Hematopoietic multipotent progenitor cell (in vitro differentiated cells): ENCODE measurements at regions not wholly inside any gene's neighbourhood (a gene's known extent, or its start where the extent isn't known, plus 50 kb on each side); places are given as distances from the start of the nearest gene placed in this dataset.

Source experiments
- DNase-seq, 3 donors: peaks; one replicate each; pipeline ENCODE4 v3.0.0-alpha.2; 2011 to 2015; ENCODE audit warnings: low read depth in 2 of 3, low spot score in 2 of 3

DNA sequence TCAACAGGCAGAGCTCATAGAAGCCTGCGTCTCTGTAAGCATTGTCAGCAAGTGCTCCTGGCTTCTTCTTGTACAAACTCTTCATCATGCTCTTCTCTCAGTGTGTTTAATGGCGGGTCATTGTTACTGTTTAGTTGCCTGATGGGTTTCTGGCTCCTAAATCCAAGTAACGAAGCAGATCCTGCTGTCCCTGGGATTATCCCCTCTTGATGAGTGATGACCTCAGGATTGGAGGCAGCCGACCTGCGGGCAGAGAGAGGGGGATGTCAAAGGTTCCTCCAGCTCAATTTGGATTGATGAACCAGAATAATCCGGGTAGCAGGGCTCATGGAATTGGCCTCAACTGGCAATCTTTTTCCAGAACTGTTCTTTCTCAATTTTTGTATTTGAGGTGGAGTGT is 66.1 kb upstream of the BARHL2 start:
- no peak for DNase-seq

- no peak for DNase-seq
Observed at GRCh38 chr1:90782046-90782445, 64.9 kb upstream of the BARHL2 start.

DNA sequence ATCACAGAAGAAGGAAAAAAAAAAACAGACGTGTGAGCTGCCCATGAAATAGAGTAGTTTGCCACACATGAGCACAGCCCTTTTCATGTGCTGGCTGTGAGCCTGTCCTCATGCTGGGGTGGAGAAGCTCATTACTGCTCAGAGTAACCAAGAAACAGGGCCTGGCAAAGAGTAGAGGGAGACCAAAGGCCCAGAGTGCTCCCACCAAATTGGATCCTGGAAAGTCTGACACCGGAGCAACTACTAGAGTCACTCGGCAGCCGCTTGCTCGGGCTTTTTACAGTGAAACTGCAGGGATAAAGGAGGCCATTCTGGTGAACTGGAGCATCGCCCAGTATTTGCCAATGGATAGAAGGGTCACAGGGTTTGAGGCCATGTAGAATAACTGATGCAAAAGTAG is 64.4 kb upstream of the BARHL2 start:
- no peak for DNase-seq

DNA sequence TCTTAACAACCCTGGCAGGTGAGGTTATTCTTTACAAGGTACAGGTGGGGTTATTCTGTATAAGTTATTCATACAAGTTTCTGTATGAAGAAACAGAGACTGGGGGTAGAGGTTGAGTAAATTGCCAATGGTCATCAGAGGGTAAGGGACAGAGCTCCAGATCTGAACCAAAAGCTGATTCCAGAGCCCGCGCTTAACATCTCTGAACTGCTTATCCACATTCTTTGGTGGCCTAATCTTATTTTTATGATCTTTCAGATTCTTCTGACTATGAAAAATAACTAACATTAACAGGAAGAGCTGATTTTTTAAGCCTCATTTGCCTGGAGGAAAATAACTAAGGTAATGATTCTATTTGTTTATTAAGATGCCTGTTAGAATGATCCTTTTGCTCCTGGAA is 63.9 kb upstream of the BARHL2 start:
- DNase-seq = no peak

GRCh38 chr1:90779573-90779972 is 62.5 kb upstream of the BARHL2 start:
- no peak for DNase-seq

- DNase-seq = no peak
Observed at GRCh38 chr1:90778486-90778885, 61.4 kb upstream of the BARHL2 start.

- DNase-seq = no peak
Observed at GRCh38 chr1:90773812-90774211, 56.7 kb upstream of the BARHL2 start.

- DNase-seq = no peak
Observed at GRCh38 chr1:90768826-90769225, 51.7 kb upstream of the BARHL2 start.

GRCh38 chr1:90768098-90768497 is 51.0 kb upstream of the BARHL2 start:
- no peak for DNase-seq
